NOMO-1 (cell line): ENCODE measurements at regions not wholly inside any gene's neighbourhood (a gene's known extent, or its start where the extent isn't known, plus 50 kb on each side); places are given as distances from the start of the nearest gene placed in this dataset.

Source experiments
- DNase-seq, 2 experiments: peaks; one replicate each; lab custom pipeline; 2025; ENCODE audit not compliant: unreplicated experiment in 2 of 2; lab: John Stamatoyannopoulos, UW

DNA sequence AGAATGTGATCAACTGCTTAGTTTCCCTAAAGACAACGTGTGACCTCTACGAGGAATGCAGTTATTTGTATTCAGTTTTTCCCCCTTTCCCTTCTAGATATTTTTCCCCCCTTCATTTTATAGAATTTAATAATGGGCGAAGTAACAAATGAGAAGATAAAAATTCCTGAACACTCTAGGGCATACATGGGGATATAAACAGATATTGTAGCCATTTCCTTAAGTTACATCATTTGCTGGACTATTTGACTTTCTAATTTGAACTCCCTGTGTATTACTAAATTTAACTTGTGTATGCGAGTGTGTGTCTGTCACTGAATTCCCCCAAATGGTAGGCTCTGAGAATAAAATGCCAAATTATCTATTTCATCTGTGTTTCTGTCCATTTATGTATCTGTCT lies 99.0 kb upstream of the ZFP64 start:
- DNase-seq, result no peak

DNA sequence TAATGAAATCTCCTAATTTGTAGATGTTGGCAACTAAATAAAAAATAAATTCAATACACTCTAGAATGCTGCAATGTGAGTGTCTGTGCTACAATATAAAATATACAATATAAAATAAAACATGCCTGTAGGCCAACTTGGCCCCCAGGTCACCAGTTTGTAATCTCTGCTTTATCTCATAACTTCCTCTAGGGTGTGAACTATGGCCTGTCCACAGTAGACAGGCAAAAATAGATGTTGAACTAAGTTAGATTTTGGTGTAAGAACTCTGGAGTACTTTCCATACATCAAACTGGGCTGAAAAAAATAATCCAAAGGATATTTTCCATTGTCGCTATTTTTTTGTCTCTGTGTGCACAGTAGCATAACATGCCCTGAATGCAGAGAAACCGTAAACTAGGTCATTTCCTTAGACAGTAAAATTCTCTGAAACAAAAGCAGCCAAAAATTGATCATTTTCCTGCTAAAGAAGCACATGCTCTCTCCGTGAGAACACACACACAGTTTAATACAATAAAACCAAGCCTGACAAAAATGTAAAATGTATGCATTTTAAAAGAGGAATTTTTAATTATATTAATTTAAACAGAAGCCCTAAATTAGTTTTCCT lies 98.5 kb upstream of the ZFP64 start:
- DNase-seq, result no peak

DNA sequence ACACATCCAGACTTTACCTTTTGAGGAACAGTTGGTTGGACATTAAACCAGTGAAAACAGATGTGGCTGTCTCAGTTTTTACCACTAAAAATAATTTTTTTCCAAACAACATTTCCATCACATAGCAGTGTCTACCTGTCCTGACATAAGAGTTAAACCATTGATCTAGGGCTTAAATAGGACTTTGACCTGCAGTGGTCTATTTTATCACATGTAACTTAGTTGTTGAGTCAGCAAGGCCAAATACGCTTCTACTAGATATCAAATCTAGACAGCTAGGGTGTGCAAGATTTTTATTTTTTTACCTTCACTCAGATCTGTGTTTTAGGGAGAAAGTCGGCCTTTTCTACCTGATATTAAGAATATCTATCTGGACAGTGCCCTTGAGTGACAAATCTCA lies 88.8 kb upstream of the ZFP64 start:
- DNase-seq, result no peak

DNA sequence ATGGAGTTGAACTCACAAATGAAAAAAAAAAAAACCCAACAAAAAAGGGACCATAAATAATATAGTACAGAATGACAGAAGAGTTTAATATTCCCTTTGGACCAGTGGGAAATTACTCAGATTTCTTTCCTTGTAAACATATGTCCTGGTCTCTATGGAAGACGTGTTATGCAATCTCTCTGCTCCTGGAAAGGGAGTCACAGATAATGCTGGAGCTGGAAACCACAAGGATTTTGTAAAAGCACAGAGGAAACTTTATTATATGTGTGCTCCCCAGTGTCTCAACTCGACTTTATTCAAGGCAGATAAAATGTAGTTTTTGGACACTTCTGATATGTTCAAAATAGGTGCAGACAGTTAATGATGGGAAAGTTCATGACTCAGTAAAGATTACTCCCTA lies 88.1 kb upstream of the ZFP64 start:
- DNase-seq, result no peak

DNA sequence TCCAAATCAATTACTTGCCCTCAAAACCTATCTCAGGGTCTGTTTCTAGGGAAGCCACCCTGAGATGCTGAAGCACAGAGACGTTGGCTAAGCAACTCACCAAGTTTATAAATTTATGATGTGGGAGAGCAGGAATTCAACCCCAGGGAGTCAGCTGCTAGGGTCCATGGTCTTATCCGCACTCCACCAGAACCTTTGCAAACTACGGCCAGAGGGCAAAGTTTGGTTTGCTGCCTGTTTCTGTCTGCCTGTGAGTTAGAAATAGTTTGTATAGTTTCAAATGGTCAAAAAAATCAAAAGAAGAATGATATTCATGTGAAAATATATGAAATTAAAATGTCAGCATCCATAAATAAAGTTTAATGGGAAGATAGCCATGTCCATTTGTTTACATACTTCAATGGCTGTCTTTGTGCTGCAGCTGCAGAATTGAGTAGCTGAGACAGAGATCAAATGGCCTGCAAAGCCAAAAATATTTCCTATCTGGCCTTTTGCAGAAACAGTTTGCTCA lies 83.7 kb upstream of the ZFP64 start:
- no peak for DNase-seq

DNA sequence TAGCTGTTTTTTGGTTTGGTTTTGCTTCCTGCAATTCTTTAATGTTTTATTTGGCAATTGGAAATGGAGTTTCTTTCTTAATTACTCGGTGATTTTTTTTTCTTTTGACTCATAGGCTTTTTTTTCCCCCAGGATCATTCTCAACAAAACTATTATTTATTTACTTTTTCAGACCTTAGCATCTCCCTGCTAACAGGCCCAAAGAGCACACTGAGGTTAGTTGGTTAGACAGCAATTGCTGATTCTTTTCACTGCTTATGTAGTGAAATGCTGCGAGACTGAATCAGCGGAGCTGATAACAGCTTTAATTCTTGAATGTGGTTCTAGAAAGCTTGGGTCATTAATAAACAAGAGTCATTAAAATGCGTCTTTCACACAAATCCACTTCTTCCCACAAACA lies 79.1 kb upstream of the ZFP64 start:
- DNase-seq, result no peak

DNA sequence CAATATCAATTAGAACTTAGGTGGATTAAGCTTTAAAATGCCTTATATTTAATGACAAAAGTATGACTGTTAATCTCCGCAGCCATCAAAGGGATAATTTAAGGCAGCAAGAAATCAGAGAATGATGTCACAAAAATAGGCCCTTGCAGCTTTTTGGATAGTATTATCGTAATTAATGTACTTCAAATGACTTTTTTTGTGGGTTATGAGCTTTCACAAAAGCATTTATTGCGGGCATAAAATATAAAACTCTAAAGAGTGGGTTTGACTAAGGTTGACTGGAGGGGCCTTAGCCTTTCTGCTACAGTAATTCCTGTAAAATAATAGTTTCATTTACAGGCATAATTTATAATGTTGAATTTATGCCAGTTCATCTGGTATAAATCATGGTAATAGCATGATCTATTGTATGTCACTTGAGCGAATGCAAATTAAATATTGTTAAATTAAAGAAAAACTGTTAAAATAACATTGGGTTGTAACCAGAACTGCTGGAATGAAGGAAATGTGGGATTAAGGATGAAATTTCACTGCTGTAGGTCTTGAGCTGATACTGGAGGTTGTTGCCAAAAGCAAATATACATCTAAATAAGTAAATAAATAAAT lies 78.5 kb upstream of the ZFP64 start:
- DNase-seq, result no peak

DNA sequence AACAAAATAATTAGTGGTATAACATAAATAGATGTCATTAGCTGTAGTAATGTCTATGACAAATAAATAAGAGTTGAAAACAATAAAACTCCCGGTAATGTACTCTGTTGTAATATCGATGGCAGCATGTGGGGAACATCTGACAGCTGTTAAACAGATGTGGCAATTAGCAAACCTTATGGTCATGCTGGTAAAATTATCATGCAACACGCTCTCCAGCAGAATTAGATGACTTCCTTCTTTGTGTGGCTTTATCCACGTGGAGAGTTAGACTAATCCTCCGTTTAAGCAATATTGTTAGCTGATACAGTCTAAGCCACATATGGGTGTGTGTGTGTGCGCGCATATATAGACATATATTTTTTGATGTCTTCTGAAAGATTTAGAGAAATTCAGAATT lies 77.7 kb upstream of the ZFP64 start:
- peak; percentile 74 to 97 for DNase-seq

DNA sequence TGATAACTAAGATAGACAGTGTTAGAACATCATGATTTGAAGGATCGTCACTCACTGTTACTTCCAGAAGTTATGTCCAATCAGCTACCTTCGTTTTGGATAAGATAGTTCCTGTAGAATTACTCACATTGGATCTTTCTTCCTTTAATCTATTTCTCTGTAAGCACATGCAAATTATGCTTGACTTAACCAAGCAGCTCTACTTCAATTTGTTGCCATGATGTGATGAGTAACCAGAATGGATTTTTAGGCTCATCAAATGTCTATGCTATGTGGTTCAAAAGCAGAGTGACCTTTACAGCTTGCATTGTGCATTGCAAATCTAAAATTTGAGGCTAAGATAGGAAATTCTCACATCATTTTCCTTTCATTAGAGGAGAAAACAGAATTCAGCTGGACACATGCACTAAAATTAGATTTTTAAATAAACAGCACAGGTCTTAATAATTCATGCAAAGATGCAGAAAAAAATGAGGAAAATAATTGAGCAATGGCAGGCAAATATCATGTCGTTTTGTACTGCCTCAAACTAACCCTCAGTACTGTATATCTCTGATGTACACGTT lies 76.7 kb upstream of the ZFP64 start:
- no peak for DNase-seq

DNA sequence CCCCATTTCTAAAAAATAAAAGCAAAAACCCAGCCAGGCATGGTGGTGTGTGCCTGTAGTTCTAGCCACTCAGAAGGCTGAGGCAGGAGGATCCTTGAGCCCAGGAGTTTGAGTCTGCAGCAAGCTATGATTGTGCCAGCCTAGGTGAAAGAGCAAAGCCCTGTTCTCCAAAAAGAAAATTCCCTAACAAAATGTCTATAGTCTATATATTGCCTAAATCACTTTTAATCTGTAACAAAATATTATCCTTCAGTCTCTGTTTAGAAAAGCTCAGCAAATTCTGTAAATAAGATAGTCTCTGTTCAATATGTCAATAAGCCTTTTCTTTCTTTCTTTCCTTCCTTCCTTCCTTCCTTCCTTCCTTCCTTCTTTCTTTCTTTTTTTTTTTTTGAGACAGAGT lies 75.8 kb upstream of the ZFP64 start:
- no peak for DNase-seq

DNA sequence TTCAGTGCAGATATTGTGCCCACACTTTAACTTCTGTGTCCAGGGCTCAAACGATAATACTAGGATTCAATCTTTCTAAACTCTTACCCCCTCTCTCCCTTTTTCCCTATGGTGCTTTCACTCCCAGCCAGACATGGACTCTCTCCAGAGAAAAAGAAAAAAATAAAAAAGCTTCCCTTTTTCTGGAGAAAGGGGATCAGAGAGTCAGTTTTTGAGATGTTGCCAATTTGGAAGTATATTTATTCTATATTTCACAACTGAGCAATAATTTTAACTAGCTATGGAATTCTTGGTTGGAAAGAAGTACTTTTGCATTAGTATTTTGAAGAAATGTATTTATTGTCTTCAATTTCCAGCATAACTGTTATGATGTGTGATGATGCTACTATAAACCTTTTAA lies 72.2 kb upstream of the ZFP64 start:
- DNase-seq, result no peak

DNA sequence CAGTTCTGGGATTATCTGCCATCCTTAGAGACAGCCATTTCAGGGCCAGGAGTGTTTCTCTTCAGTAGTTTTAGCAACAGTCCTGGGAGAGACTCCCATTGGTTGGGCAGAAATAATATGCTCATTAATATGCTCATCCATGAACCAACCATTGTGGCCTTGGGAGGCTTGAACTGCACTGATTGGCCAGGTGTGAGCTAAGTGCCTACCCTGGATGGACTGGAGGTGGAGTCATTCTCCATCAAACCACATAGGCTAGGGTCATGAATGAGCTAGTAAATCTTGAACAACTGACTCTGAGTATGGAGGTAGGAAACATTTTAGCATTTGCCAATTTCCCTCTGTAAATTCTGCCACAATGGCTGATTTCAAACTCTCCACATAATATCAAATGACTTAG lies 70.2 kb upstream of the ZFP64 start:
- no peak for DNase-seq

DNA sequence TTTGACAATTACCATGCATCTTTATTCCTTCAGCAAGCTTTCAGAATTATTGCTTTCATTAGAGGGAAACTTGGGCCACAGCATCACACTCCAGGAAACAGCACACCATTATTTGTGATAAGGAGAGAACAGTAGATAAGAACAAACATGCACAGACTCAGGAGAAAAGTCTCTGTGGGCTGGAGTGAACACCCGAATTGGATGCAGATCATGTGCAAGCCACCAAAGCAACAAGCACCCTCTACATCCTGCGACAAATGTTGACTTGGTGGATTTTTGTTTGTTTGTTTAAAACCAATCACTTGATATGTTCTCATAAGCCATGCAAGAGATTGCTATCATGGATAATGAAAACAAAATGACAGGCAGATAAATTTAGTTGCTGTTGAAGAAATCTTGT lies 67.7 kb upstream of the ZFP64 start:
- no peak for DNase-seq

DNA sequence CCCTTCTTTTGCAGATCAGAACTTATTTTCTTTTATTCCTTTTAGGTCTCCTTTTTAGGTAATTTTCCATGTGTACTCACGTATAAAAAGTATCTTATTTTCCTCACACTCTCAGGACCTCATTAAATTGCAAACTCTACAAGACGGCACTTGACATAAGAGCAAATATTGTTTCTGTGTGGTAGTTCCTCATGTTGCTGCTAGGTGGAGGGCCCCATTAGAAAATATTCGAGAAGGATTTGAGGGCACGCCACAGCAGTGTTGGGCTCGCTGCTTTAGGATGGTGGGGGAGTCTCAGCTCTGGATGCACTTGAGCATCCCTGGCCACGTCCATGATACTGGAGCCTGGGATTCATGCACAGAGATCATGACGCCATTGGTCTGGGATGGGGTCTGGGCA lies 64.9 kb upstream of the ZFP64 start:
- no peak for DNase-seq

DNA sequence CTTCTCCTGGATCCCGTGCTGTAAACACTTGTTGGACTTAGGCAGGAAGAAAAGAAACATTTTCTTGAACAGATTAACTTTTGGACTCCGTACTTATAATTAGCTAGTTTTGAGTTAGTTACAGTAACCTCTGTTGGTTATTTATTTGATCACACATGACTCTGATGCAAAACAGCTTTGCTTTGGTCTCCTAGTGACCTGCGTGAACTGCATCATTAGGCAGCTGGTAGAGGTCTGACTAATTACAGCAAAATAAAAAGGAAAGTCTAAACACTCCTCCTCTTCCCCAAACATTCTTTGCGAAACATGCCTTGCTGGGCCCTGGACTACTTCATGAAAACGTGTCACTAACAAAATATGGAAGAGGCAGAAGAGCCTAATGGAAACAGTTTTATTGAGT lies 61.1 kb upstream of the ZFP64 start:
- no peak for DNase-seq

DNA sequence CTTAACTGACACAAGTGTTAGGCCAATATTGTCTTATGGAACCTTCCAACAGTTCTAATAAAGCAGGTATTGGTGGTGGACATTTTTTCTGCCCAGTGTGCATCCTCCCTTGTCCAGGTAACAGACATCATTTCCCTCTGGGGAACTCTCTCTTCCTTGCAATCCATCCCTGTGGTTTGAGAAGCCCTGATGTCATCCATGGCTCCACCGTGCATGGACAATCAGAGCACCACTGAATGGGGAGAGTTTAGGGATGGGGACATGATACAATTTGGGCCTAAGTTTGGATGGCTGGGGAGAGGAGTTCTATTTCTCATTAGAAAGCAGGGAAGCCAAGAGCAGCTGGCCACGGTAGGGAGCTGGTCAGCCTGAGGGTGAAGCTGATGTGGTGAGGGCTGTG lies 60.2 kb upstream of the ZFP64 start:
- DNase-seq, result no peak

DNA sequence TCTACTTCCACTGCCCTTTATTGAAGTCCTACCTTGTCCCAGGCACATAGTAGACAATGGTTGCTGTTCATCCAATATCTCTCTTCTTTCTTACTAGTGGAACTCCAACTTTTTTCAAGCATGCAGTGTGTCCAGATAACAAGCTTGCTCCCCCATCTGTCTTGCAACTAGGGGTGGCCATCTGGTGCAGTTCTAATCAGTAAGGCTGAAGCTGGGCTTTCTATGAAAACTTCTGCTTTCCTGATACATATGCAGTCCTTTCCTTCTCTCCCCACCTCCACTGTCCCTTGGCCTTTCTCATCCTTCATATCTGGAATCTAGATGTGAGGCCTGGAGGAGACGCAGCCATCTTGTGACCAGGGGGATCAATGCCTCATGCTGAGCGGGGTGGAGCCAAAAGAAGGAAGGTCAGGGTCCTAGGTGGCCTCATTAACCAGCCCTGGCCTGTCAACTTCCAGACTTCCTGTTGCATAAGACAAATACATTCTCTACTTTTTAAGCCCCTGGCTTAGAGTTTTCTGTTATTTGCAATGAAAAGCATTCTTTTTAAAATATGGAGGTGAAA lies 59.6 kb upstream of the ZFP64 start:
- DNase-seq, result peak in 1 of 2 experiments; percentile 12

DNA sequence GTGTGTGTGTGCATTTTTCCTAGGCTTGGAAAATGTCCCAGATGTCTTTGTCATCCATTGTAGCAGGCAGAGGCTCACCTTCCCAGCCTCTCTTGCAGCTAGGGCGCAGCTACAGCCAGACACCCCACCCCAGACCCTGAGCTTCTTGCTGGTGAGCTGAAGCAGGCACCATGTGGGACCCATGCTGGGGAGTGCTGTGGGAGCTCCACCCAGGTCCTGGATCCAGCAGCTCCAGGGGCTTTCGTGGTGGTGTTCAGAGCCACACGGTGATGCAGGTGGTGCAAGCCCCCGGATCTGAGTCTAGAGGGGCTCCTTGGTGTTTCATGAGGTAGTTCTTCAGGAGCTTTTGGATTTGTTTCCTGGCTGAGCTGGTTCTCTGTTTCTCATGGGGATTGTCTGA lies 56.0 kb upstream of the ZFP64 start:
- no peak for DNase-seq

DNA sequence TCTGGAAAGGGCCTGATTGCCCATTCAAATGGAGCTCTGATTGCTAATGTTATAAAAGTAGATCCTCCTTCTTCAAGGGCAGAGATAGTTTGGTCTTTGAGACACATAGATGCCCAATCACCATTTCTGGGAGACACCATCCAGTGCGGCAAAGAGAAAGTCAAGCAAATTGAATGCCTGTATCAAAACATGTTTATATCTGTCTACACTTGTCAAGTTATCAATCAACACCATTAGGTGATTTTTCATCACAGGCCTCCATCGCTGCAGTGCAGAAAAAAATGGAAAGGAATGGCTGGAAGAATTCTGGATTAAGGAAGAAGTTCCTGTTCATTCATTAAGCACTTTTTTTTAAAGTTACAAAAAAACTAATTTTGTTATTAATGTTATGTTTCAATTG lies 54.8 kb upstream of the ZFP64 start:
- no peak for DNase-seq

DNA sequence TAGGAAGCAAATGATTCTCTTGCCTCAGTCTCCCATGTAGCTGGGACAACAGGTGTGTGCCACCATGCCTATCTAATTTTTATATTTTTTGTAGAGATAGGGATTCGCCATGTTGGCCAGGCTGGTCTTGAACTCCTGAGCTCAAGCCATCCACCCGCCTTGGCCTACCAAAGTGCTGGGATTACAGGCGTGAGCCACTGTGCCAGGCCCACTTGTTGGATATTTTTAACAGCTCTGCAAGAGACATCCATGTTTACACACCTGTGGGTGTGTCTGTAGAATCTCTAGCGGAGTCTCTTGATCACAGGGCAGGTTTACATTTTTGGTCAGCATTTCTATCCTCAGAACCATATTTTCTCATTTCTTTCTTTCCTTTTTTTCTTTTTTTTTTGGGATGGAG lies 53.1 kb upstream of the ZFP64 start:
- DNase-seq, result no peak

DNA sequence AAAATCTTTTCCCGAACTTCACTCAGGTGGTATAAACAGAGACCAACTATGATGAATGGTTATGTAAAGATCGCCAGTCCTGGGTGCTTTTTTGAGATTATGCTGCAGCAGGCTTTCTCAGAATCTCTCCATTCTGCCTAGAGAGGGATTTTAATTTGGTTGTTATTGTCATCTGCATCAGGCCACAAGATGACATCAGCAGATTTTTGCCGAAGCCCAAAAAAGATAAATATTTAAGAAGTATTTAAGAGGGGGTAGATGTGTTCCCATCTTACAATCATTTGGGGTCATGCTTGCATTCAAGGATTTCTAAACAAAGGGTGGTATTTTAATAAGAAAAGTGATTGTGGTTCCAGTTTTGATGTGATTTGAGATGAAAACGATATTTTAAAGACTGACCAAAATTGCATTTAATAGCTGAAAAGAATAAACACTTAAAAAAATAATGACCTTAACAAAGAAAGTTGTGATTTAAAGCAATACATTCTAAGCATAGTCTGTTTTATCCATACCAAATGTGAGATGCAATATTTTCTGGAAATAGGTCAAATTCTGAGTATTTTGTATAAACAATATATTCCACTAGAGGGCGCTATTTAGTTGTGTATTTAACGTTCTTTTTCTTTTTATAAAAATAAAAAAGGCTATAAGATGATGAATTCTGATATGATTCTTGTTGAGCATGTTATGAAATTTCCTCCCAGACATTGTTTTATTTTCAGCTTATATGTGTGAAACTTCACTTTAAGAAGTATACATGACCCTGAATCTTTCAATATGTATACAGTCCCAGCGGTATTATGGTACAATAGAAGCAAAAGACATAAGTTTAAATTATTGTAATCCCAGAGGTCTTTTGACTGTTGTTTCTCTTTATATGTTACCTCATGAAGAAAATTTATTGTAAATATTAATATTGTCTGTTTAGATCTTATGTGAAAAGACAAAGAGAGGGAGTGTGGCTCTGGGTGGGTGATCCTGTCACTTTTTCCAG lies 51.0 kb upstream of the ZFP64 start:
- DNase-seq, result peak in 1 of 2 experiments; percentile 49
